HG02678 (cell line): ENCODE measurements at regions not wholly inside any gene's neighbourhood (a gene's known extent, or its start where the extent isn't known, plus 50 kb on each side); places are given as distances from the start of the nearest gene placed in this dataset.
"Not testable (repeated sequence)": the region's sequence is repeated elsewhere in the genome, so short reads cannot be mapped to it uniquely, and the experiment has no call there.

Experiments
- ATAC-seq: cut with Tn5 transposase; IDR thresholded peaks from one replicate; pipeline ENCODE4 v1.9.1; 2021; ENCODE audit warnings: mild to moderate bottlenecking, moderate library complexity; ENCODE audit not compliant: unreplicated experiment

DNA sequence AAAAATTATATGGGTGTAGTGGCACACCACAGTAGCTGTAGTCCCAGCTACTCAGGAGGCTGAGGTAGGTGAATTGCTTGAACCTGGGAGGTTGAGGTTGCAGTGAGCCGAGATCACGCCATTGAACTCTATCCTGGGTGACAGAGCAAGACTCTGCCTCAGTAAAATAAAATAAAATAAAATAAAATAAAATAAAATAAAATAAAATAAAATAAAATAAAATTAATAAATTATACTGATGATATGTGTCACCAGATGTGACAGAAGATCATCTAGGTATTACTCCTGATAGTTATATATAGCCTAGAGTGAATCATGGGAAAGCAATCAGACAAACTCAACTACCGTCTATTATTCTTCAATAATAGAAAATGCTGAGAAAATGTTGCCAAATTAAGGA, 972.5 kb downstream of the MRPL39 start:
- no peak for ATAC-seq

DNA sequence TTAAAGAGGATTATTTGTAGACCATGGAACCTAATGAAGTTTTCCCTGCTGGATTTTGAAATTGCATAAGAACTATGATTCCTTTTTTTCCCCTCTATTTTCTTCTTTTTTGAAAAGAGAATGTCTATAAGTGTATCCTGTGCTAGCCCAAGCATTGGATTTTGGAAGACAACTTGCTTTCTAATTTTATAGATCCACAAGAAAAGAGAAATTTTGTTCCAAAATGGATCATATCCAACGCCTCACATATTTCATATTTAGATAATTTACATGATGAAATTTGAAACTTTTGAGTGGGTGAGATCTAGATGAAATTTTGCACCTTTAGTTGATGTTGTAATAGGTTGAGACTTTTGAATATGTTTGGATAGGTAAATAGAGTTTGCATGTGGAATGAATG, 978.7 kb downstream of the MRPL39 start:
- ATAC-seq, result no peak

DNA sequence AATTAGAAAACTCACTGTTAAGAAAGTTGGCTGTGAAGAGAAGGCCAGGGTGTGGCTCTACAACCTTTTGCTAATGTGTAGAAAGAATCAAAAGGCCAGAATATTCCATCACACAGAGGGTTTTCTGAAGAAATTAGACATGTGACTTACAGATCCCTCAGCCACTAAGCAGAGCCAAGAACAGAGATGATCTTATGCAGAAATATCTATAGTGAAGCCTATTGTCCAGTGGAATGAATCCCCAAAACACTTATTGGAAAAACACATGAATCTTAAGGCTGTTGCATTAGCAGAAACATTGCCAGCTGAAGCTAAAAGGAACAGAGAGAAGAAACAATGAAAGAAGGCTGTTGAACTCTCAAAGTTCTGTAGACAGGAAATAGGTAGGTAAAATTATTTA, 979.2 kb downstream of the MRPL39 start:
- no peak for ATAC-seq

DNA sequence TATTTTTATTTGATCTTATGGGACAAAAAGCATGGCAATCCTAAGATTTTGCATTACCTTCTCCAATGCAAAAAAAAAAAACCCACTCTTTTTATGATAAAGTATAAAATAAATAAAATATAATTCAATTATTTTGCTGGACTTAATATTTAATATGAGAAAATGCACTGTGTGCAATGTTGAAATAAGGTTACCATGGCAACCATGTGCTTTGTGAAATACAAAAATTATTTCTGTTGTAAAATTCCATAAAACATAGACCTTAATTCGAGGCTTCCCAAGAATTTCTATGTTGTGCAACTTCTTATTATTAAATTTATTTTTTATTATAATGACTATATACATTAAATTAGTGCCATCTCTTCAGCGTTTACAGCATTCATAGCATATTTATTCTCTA, 989.5 kb downstream of the MRPL39 start:
- no peak for ATAC-seq

DNA sequence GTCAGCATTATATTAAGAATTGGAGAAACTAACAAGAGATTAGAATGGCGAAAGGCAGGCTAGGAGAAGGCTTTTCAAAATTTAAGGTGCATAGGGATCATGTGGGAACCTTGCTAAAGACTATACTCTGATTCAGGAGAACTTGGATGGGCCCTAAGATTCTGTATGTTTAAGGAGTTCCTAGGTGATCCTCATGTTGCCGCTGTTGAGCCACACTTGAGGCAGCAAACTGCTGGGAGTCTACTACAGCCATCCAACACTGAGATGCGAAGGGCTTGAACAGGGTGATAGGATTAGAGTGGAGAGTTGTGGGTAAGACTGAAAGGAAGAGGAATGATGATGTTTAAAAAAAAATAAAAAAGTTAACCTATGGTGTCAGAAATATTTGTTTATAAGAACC, 1013.2 kb downstream of the MRPL39 start:
- no peak for ATAC-seq

GRCh38 chr21:24590261-24590660, 1017.0 kb downstream of the MRPL39 start:
- no peak for ATAC-seq

DNA sequence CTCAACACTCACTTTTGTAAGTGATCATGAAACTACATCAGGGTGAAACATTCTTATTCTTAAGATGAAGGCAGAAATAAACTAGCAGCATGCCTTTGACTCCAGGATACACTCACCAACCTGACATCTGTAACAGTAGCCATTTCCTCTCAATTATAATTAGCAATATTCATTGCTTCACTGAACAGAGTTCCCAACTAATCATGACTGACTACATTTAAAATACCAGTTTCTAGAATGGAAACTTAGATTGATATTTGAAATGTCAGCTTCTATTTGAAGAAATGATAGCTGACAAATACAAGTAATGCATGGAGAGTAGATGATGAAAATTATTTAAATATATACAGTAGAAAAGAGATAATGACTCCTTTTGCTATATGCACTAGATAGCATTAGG, 1023.8 kb downstream of the MRPL39 start:
- no peak for ATAC-seq

GRCh38 chr21:24577301-24577700, 1030.0 kb downstream of the MRPL39 start:
- ATAC-seq, result no peak

- no peak for ATAC-seq
Observed at GRCh38 chr21:24561291-24561690, 1046.0 kb downstream of the MRPL39 start.

- ATAC-seq, result no peak
Observed at GRCh38 chr21:24552491-24552890, 1054.8 kb downstream of the MRPL39 start.

DNA sequence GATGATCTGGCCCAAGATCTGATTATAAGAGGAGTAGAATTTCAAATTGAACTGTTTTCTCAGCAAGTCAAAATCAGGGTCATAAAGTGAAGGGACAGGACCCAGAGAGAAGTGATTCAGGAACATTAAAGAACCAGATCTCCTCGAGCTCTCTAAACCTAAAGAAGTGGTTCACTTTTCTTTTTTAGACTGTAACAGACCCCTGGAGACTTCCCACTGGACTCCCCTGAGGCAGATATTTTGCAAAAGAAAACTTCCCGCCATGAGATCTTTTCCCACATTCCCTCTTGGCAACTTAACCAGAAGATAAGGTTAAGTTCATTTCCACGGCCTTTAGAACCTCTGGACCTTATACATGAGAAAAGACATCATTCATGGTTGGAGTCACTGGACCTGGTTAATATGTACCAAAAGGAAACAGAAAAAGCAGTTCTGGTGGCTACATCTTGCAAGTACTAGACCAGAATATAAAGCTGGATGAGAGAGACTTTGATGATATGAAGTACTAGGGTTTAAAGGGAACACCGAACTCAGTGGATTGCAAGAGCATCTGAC, 1061.4 kb downstream of the MRPL39 start:
- no peak for ATAC-seq

- ATAC-seq, result no peak
Observed at GRCh38 chr21:24514081-24514733, 1093.1 kb downstream of the MRPL39 start.

DNA sequence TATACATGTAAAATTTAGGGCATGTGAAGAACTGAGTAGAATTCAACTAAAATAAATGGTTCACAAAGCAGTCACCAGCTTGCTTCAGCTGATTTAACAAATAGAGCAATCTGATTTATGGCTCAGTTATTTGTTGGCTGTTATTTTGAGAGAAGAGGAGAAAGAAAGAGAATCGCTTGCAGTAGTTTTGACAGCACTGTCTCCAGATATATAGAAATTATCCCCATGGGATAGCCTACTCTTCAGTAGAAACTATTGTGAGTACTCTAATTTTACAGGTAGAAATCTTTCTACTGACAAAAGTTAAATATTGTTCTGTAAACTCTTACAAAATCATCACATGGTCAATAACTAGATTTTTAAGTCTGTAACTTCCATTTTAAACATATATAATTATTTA, 1098.2 kb downstream of the MRPL39 start:
- ATAC-seq, result no peak

DNA sequence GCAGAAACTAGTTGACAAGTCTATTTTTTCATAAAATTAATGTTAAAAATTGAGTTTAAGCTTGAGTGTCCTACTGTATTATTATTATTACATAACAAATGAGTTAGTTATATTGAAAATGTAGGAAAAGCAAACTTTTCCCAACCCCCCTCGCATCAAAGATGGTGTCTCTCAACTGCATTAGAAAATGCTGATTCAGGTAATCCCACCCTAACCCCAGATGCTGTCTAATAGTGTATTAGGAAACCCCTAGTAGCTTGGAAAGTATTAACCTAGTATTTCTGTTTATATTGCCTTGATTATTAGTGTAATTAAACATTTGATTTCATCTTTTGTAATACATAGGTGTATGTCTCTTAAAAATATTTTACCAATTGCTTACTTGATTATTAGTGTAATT, 1120.3 kb downstream of the MRPL39 start:
- ATAC-seq, result no peak

- not testable (repeated sequence) for ATAC-seq
Observed at GRCh38 chr21:24483361-24483760, 1123.9 kb downstream of the MRPL39 start.

- no peak for ATAC-seq
Observed at GRCh38 chr21:24470852-24471251, 1136.4 kb downstream of the MRPL39 start.

DNA sequence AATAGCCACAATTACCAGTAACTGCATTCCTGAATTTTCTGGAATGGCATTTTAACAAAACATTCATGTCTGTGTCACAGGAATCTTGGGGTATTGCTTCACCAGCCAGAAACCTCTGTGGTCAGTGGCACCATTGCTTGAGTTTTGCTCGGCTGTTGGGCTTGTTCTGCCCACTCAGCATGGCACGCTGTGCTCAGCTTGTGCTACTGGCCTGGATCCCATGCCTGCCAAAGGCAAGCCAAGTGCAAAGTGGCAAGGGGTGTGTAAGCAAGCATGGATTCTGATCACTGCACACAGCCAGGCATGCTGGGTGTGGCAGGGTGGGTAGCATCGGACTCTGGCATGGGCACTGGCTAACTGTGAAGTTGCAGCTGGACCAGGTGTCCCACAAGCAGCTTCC, 1150.9 kb downstream of the MRPL39 start:
- no peak for ATAC-seq

DNA sequence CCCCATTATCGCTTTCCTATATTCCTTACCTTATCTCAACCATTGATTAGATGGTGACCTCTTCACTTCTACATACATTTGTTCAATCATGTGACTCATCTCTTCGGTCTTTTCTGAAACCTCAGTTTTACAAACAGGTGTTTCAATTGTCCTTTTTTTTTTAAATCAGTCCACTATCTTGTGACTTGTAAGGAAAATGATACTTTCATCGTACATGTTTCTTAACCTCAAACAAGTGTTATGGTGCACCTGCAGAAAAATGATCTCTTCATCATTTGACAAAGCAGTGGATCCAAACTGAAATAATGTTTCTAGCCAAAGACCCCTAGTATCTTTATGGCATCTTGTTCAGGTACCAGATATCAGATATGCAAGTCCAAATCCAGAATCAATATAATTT, 1157.2 kb downstream of the MRPL39 start:
- no peak for ATAC-seq

DNA sequence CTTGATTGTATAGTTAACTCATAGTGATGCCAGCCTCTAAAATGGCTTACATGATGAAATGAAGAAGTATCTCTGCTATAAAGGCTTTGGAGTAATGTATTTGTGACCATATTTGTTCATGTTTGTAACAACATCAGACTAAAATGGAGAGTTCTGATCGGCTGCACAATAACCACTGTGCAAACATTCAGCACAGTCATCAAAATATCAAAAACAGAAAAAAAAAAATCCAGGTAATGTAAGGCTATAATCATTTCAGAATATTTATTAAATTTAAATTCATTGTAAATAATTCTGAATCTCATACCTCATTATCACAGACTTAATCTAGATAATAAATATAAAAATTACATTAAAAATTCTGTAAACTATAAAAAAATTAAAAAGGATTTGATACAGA, 1161.8 kb downstream of the MRPL39 start:
- no peak for ATAC-seq

DNA sequence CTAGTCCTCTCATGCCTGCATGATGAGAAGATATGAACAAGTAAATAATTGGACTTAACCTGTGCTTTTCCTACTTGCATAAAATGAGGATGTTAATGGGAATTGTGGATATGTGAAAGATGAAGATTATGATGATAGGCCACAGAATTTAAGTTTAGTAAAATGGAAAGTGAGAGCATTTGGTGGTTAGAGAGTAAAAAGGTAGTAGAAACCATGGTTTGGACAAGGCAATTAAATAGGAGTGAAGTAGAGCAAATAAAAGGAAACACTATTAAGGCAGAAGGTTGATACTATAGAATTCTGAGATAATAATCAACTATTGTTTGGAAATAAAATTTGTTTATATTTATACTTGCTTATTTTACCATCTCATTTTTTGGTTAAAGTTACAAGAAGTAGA, 1162.5 kb downstream of the MRPL39 start:
- no peak for ATAC-seq

DNA sequence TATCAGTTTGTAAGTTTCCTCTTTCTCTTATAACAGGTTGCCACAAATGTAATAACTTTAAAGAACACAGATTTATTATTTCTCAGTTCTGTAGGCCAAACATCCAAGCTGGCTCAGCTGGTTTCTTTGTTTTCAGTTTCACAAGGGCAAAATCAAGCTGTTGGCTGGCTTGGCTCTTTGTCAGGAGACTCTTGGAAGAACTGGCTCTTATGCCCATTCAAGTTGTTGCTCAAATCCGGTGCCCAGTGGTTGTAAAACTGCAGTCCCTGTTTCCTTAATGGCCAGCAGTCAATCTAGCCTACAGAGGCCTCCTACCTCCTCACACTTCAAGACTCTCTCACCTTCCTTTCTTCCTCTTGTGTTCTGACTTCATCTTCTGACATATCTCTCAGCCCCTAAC, 1171.0 kb downstream of the MRPL39 start:
- no peak for ATAC-seq

GRCh38 chr21:24428591-24429199, 1178.6 kb downstream of the MRPL39 start:
- peak; percentile 92 for ATAC-seq

DNA sequence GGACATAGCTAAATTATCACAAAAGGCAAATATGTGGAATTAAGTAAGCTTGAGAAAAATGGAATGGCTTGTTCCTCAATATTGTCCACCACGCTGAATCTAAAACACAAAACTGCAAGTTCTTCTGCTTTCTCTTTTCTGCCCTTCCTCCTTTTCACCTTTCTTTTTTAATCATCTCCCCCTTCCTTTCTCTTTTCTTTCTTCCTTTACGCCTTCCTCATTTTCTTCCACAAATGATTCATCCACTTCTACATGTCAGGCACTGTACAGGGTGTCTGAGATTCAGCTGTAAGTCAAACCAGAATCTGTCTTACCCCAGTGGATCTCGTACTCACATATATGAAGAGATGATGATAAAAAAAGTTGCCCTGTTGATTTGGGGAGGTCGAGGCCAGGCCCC, 1182.5 kb downstream of the MRPL39 start:
- no peak for ATAC-seq
